GM12892 (cell line): ENCODE measurements at regions not wholly inside any gene's neighbourhood (a gene's known extent, or its start where the extent isn't known, plus 50 kb on each side); places are given as distances from the start of the nearest gene placed in this dataset.

Source experiments
- POLR2A ChIP-seq: IDR thresholded peaks from 2 replicates; pipeline ENCODE4 v1.6.1; 2011; ENCODE audit warnings: low read depth, low read length, control low read depth
- POLR2AphosphoS5 ChIP-seq: IDR thresholded peaks from 2 replicates; pipeline ENCODE4 v1.6.1; 2011; ENCODE audit warnings: low read depth, low read length, control low read depth
- TAF1 ChIP-seq: IDR thresholded peaks from 2 replicates; pipeline ENCODE4 v1.6.1; 2011; ENCODE audit warnings: low read depth, mild to moderate bottlenecking, control low read depth, low read length, borderline replicate concordance

DNA sequence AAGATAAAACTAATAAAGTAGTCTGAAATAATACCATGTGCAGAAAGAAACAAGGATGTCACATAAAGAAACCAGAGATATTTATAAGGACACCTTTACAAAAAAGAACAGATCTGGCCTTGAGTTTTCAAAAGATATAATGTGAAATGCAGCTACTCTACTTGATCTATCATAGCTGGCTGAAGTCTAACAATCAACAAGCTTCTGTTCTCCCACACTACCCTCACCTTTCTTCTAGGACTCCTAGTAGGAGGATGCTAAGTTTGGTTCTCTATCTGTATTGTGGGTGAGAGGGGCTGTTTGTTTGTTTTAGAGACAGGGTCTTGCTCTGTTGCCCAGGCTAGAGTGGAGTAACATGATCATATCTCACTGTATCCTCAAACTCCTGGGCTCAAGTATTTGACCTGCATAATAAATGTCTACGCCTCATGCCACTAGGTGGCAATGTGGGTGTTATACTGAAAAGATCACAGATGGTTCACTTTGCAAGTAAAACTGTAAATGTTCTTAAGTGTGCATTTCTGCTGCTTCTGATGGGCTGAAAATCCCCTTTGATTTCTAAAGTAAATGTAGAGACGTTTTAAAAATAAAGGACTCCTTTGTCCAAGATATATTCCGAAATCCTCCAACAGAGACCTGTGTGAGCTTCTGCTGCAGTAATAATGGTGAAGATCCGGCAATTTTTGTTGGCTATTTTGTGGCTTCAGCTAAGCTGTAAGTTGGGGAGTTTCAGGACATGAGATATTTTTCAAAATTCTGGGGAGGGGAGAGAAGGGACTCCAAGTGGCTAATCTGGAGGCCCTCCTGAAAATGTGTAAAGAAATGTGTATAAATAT lies 269.3 kb downstream of the DAD1 start:
- TF ChIP-seq POLR2A (no peak), POLR2AphosphoS5 (no peak), TAF1 (no peak)
